ENCODE measurements at regions not wholly inside any gene's neighbourhood (a gene's known extent, or its start where the extent isn't known, plus 50 kb on each side); places are given as distances from the start of the nearest gene placed in this dataset.

- no peak overlapping the region for H4K8ac ChIP-seq (ENCODE audit: low read depth in 2 of 2, low read length in 2 of 2)
- H2AK9ac ChIP-seq (replicated peaks; ENCODE audit: low read depth, low read length, poor library complexity) = no peak overlapping the region
- in situ Hi-C loops (cut with MboI; ENCODE audit: low sequenced_read_pairs) (no loop called here), intact Hi-C loops (cut with micrococcal nuclease) (no loop called here), dilution Hi-C loops (cut with HindIII; ENCODE audit: low sequenced_read_pairs, unreplicated experiment) (no loop called here)
- H3K4me3 ChIP-seq (ENCODE audit: insufficient read depth, low read depth, low read length) = no peak overlapping the region
- H3K27ac ChIP-seq (ENCODE audit: insufficient read depth, low read length) = no peak overlapping the region
- H3K9me1 ChIP-seq (ENCODE audit: insufficient read depth, low read length) = no peaks in the 10 kb centered on the region
- H2BK5ac ChIP-seq (ENCODE audit: low read depth, low read length, poor library complexity, severe bottlenecking) = no peak overlapping the region
- H3K14ac ChIP-seq (replicated peaks; ENCODE audit: low read depth, low read length) = no peak overlapping the region
- no peak overlapping the region for H3K4ac ChIP-seq (ENCODE audit: low read depth, low read length)
- H4K20me1 ChIP-seq (ENCODE audit: insufficient read depth, low read length) = no peaks in the 10 kb centered on the region
- H3K27me3 ChIP-seq (ENCODE audit: control insufficient read depth, insufficient read depth, low read length) = no peaks in the 10 kb centered on the region
- no peak overlapping the region for H4K91ac ChIP-seq (ENCODE audit: insufficient read depth, low read depth, low read length)
- ChIA-PET CTCF (no interaction called here), POLR2A (ENCODE audit: unreplicated experiment) (no interaction called here)
- H2BK20ac ChIP-seq (ENCODE audit: low read depth, low read length) = no peak overlapping the region
- no peak overlapping the region for H4K5ac ChIP-seq (ENCODE audit: low read depth, low read length)
- WGBS, 2 experiments (ENCODE audit: extremely low coverage in 2 of 2, insufficient read length in 1 of 2) = no CpG with 5 or more reads among the region's 1 CpG
- no peaks in the 10 kb centered on the region for H3K36me3 ChIP-seq (ENCODE audit: control insufficient read depth, insufficient read depth, low read length)
- H2AK5ac ChIP-seq (ENCODE audit: low read depth, low read length) = no peak overlapping the region
- BruUV-seq (replicated peaks) = no TSS peak
- no peak overlapping the region for H3K56ac ChIP-seq (ENCODE audit: extremely low read depth, insufficient read depth, low read length)
- no peak overlapping the region for H3K23ac ChIP-seq (ENCODE audit: low read depth, low read length)
- H2AFZ ChIP-seq (replicated peaks; ENCODE audit: low read length, poor library complexity) = no peak overlapping the region
- H3K9ac ChIP-seq (ENCODE audit: low read depth, low read length) = no peak overlapping the region
- no peak overlapping the region for H3K4me2 ChIP-seq (ENCODE audit: low read depth, low read length)
- no peak for ATAC-seq (ENCODE audit: low read depth)
- no peak overlapping the region for H2BK120ac ChIP-seq (ENCODE audit: low read depth, low read length)
- TF ChIP-seq MAFK (IDR thresholded peaks at IDR 0.05; ENCODE audit: low read depth, low read length) (no peak), BHLHE40 (IDR thresholded peaks at IDR 0.05; ENCODE audit: low read depth, low read length) (no peak), RAD21 (IDR thresholded peaks at IDR 0.05; ENCODE audit: low read length) (no peak), NFE2L2 (IDR thresholded peaks at IDR 0.05; ENCODE audit: low read depth, low read length) (no peak), FOS (IDR thresholded peaks at IDR 0.05; ENCODE audit: low read depth, low read length) (no peak), CHD1 (IDR thresholded peaks at IDR 0.05; ENCODE audit: low read depth, low read length) (no peak), MAZ (IDR thresholded peaks at IDR 0.05; ENCODE audit: borderline replicate concordance, low read depth, low read length) (no peak), MXI1 (IDR thresholded peaks at IDR 0.05; ENCODE audit: borderline replicate concordance, low read depth, low read length) (no peak), SMC3 (IDR thresholded peaks at IDR 0.05; ENCODE audit: low read depth, low read length) (no peak), ELK1 (IDR thresholded peaks at IDR 0.05; ENCODE audit: borderline replicate concordance, low read depth, low read length) (no peak), POLR2A (IDR thresholded peaks at IDR 0.05; ENCODE audit: low read depth, low read length) (no peak), RCOR1 (IDR thresholded peaks at IDR 0.05; ENCODE audit: insufficient replicate concordance, low read length) (no peak), CTCF (conservative IDR thresholded peaks at IDR 0.05; ENCODE audit: low read depth, low read length) (no peak), RFX5 (IDR thresholded peaks at IDR 0.05; ENCODE audit: low read depth, low read length) (no peak), USF2 (IDR thresholded peaks at IDR 0.05; ENCODE audit: low read depth, low read length) (no peak), CEBPB (IDR thresholded peaks at IDR 0.05; ENCODE audit: low read depth, low read length) (no peak)
- DNase-seq = no peak
- no peak overlapping the region for H3K18ac ChIP-seq (ENCODE audit: low read depth, low read length)
- H2BK15ac ChIP-seq (ENCODE audit: low read depth, low read length) = no peak overlapping the region
- no peaks in the 10 kb centered on the region for H3K4me1 ChIP-seq (ENCODE audit: control insufficient read depth, insufficient read depth, low read length)
- H3K79me1 ChIP-seq (ENCODE audit: low read depth in 1 of 2, low read length in 2 of 2) = no peaks in the 10 kb centered on the region
- H3K9me3 ChIP-seq (ENCODE audit: control insufficient read depth, insufficient read depth, low read length) = no peaks in the 10 kb centered on the region; the same call in 1 of the 2 replicates
These were observed 741.8 kb upstream of the MIR17HG start for GRCh38 chr13:90605664-90606063.

All from IMR-90 (cell line).